HEK293 (cell line): ENCODE measurements at regions not wholly inside any gene's neighbourhood (a gene's known extent, or its start where the extent isn't known, plus 50 kb on each side); places are given as distances from the start of the nearest gene placed in this dataset.

Experiments used
- CTCF ChIA-PET: fragments of 350-600 bp; formaldehyde crosslinking; extraction: SDS; loops from one replicate; lab custom pipeline; 2021; ENCODE audit warnings: antibody characterized with exemption; lab: Yijun Ruan, JAX
- POLR2A ChIA-PET: fragments of 300-600 bp; formaldehyde crosslinking; extraction: SDS; loops from one replicate; lab custom pipeline; 2020; ENCODE audit warnings: antibody characterized with exemption, inconsistent platforms; lab: Yijun Ruan, JAX
- H3K27ac ChIP-seq: fragments of 200-500 bp; sonication (Bioruptor generic); 2 replicates; pipeline ENCODE4 v1.5.1; 2014; ENCODE audit warnings: low read depth, low read length, control low read depth, inconsistent platforms; ENCODE audit errors: extremely low read depth
- H3K36me3 ChIP-seq, 2 experiments: fragments of 200-500 bp in 1 of 2; sonication (Bioruptor generic) in 1 of 2; 1 replicate in 1 of 2; 2 replicates in 1 of 2; pipeline ENCODE4 v1.5.1; 2014 to 2017; ENCODE audit warnings: inconsistent platforms in 2 of 2, low read length in 2 of 2; ENCODE audit not compliant: control insufficient read depth in 2 of 2, insufficient read depth in 1 of 2
- H3K4me1 ChIP-seq: fragments of 200-500 bp; sonication (Bioruptor generic); 2 replicates; pipeline ENCODE4 v1.5.1; 2014; ENCODE audit warnings: mild to moderate bottlenecking, low read length, inconsistent platforms; ENCODE audit not compliant: control insufficient read depth, insufficient read depth
- H3K4me3 ChIP-seq: 2 replicates; pipeline ENCODE4 v1.5.1; 2011; ENCODE audit warnings: low read depth, mild to moderate bottlenecking, control low read depth, low read length, moderate library complexity
- H3K9me3 ChIP-seq: fragments of 200-500 bp; sonication (Bioruptor generic); 2 replicates; pipeline ENCODE4 v1.5.1; 2014; ENCODE audit warnings: low read depth, low read length, inconsistent platforms; ENCODE audit not compliant: control insufficient read depth, insufficient read depth
- CTCF ChIP-seq: fragments of 450-650 bp; formaldehyde crosslinking; IDR thresholded peaks from 2 replicates; pipeline ENCODE4 v1.5.1; 2016; ENCODE audit warnings: missing biosample characterization, missing genetic modification characterization
- KLF8 ChIP-seq: fragments of 450-650 bp; formaldehyde crosslinking; IDR thresholded peaks from 2 replicates; pipeline ENCODE4 v1.5.1; 2016; ENCODE audit warnings: missing biosample characterization, missing genetic modification characterization
- OSR2 ChIP-seq: fragments of 450-650 bp; formaldehyde crosslinking; IDR thresholded peaks from 2 replicates; pipeline ENCODE4 v1.5.1; 2016; ENCODE audit warnings: missing biosample characterization, missing genetic modification characterization
- PRDM1 ChIP-seq: fragments of 450-650 bp; formaldehyde crosslinking; IDR thresholded peaks from 2 replicates; pipeline ENCODE4; 2016; ENCODE audit warnings: missing biosample characterization, missing genetic modification characterization
- PRDM6 ChIP-seq: fragments of 450-650 bp; formaldehyde crosslinking; IDR thresholded peaks from 2 replicates; pipeline ENCODE4 v1.5.1; 2017; ENCODE audit warnings: missing biosample characterization, missing genetic modification characterization
- SETDB1 ChIP-seq: IDR thresholded peaks from one replicate; pipeline ENCODE4 v1.6.1; 2017; ENCODE audit warnings: mild to moderate bottlenecking, low read length, moderate library complexity, mixed read lengths; ENCODE audit not compliant: insufficient read length
- SP2 ChIP-seq: fragments of 450-650 bp; formaldehyde crosslinking; IDR thresholded peaks from 2 replicates; pipeline ENCODE4 v1.5.1; 2016; ENCODE audit warnings: missing biosample characterization, missing genetic modification characterization
- TCF7L2 ChIP-seq: IDR thresholded peaks from 2 replicates; pipeline ENCODE4 v1.6.1; 2011; ENCODE audit warnings: low read depth, mild to moderate bottlenecking, inconsistent platforms, low read length, moderate library complexity, borderline replicate concordance
- ZBTB17 ChIP-seq: fragments of 450-650 bp; formaldehyde crosslinking; IDR thresholded peaks from 2 replicates; pipeline ENCODE4 v1.5.1; 2016; ENCODE audit warnings: missing biosample characterization, missing genetic modification characterization
- ZBTB20 ChIP-seq: fragments of 450-650 bp; formaldehyde crosslinking; IDR thresholded peaks from 2 replicates; pipeline ENCODE4 v1.5.1; 2016; ENCODE audit warnings: missing biosample characterization, missing genetic modification characterization
- ZBTB49 ChIP-seq: fragments of 450-650 bp; formaldehyde crosslinking; IDR thresholded peaks from 2 replicates; pipeline ENCODE4 v1.5.1; 2016; ENCODE audit warnings: missing biosample characterization, missing genetic modification characterization, low read depth
- ZFP37 ChIP-seq: fragments of 450-650 bp; formaldehyde crosslinking; IDR thresholded peaks from 2 replicates; pipeline ENCODE4 v1.5.1; 2016; ENCODE audit warnings: missing biosample characterization, missing genetic modification characterization
- ZNF132 ChIP-seq: fragments of 450-650 bp; formaldehyde crosslinking; IDR thresholded peaks from 2 replicates; pipeline ENCODE4 v1.5.1; 2017; ENCODE audit warnings: missing biosample characterization, missing genetic modification characterization, borderline replicate concordance
- ZNF146 ChIP-seq: fragments of 450-650 bp; formaldehyde crosslinking; IDR thresholded peaks from 2 replicates; pipeline ENCODE4 v1.5.1; 2016; ENCODE audit warnings: missing biosample characterization, missing genetic modification characterization
- ZNF16 ChIP-seq: fragments of 450-650 bp; formaldehyde crosslinking; IDR thresholded peaks from 2 replicates; pipeline ENCODE4 v1.5.1; 2016; ENCODE audit warnings: low read depth, missing biosample characterization, missing genetic modification characterization
- ZNF211 ChIP-seq: fragments of 450-650 bp; formaldehyde crosslinking; IDR thresholded peaks from 2 replicates; pipeline ENCODE4 v1.5.1; 2016; ENCODE audit warnings: low read depth, missing biosample characterization, missing genetic modification characterization
- ZNF280C ChIP-seq: fragments of 450-650 bp; formaldehyde crosslinking; IDR thresholded peaks from 2 replicates; pipeline ENCODE4 v1.5.1; 2016; ENCODE audit warnings: missing biosample characterization, missing genetic modification characterization
- ZNF423 ChIP-seq: fragments of 450-650 bp; formaldehyde crosslinking; IDR thresholded peaks from 2 replicates; pipeline ENCODE4 v1.5.1; 2016; ENCODE audit warnings: missing biosample characterization, missing genetic modification characterization
- ZNF433 ChIP-seq: fragments of 450-650 bp; formaldehyde crosslinking; IDR thresholded peaks from 2 replicates; pipeline ENCODE4 v1.5.1; 2016; ENCODE audit warnings: missing biosample characterization, missing genetic modification characterization, low read depth
- ZNF449 ChIP-seq: fragments of 450-650 bp; formaldehyde crosslinking; IDR thresholded peaks from 2 replicates; pipeline ENCODE4 v1.5.1; 2017; ENCODE audit warnings: missing biosample characterization, mild to moderate bottlenecking, missing genetic modification characterization, moderate library complexity
- ZNF521 ChIP-seq: fragments of 450-650 bp; formaldehyde crosslinking; IDR thresholded peaks from 2 replicates; pipeline ENCODE4 v1.5.1; 2017; ENCODE audit warnings: missing biosample characterization, mild to moderate bottlenecking, missing genetic modification characterization
- ZNF580 ChIP-seq: fragments of 450-650 bp; formaldehyde crosslinking; IDR thresholded peaks from 2 replicates; pipeline ENCODE4 v1.5.1; 2016; ENCODE audit warnings: missing biosample characterization, missing genetic modification characterization
- ZNF843 ChIP-seq: fragments of 450-650 bp; formaldehyde crosslinking; IDR thresholded peaks from 2 replicates; pipeline ENCODE4 v1.5.1; 2016; ENCODE audit warnings: missing biosample characterization, missing genetic modification characterization
- ZSCAN4 ChIP-seq: fragments of 450-650 bp; formaldehyde crosslinking; IDR thresholded peaks from 2 replicates; pipeline ENCODE4 v1.5.1; 2017; ENCODE audit warnings: missing biosample characterization, missing genetic modification characterization

- Histone ChIP-seq H3K4me1 (no peaks in the 10 kb centered on the region), H3K27ac (no peak overlapping the region), H3K36me3 (no peaks in the 10 kb centered on the region), H3K9me3 (no peaks in the 10 kb centered on the region), H3K4me3 (no peak overlapping the region)
- TF ChIP-seq OSR2 (no peak), ZNF580 (tag by site-specific recombination) (no peak), ZNF146 (tag by site-specific recombination) (no peak), ZNF132 (tag by site-specific recombination) (no peak), ZNF449 (tag by site-specific recombination) (no peak), ZNF433 (tag by site-specific recombination) (no peak), TCF7L2 (no peak), ZNF280C (no peak), ZNF423 (tag by site-specific recombination) (no peak), ZBTB49 (tag by site-specific recombination) (no peak), ZNF16 (no peak), ZNF211 (no peak), ZBTB17 (tag by site-specific recombination) (no peak), ZNF521 (tag by site-specific recombination) (no peak), ZNF843 (no peak), KLF8 (tag by site-specific recombination) (no peak), ZSCAN4 (tag by site-specific recombination) (no peak), SETDB1 (no peak)
- CTCF ChIA-PET, result no interaction called here
- POLR2A ChIA-PET, result no interaction called here
Observed at GRCh38 chr4:45399116-45399515, 672.8 kb upstream of the GNPDA2 start.

GRCh38 chr4:45385306-45385705 is 659.0 kb upstream of the GNPDA2 start:
- POLR2A ChIA-PET, result no interaction called here
- no peaks in the 10 kb centered on the region for H3K4me1 ChIP-seq
- no peaks in the 10 kb centered on the region for H3K36me3 ChIP-seq
- CTCF ChIA-PET, result no interaction called here
- H3K9me3 ChIP-seq, result no peaks in the 10 kb centered on the region
- H3K27ac ChIP-seq, result no peak overlapping the region
- H3K4me3 ChIP-seq, result no peak overlapping the region
- TF ChIP-seq ZFP37 (no peak), PRDM6 (tag by site-specific recombination) (no peak), PRDM1 (tag by site-specific recombination) (no peak), CTCF (tag by site-specific recombination) (no peak), ZBTB20 (tag by site-specific recombination) (no peak), SP2 (tag by site-specific recombination) (no peak)
